ENCODE measurements at regions not wholly inside any gene's neighbourhood (a gene's known extent, or its start where the extent isn't known, plus 50 kb on each side); places are given as distances from the start of the nearest gene placed in this dataset.

DNA sequence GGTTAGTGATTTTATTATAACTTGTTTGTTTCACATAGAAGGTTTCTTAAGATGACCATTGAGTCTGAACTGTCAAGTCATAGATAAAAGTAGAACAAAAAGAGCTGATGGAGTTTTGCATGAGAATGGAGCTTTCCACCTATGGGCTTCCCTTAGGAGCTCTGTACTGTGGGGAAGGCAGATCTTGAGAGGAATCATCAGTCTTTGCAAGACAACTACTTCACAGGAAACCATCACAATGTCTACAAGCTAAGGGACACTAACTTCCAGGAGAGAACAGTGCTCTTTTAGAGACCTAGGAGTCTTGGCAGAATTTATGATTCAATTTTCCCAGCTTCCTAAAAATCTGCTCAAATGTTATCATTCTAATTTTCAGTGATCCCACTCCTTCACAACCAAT is 78.2 kb downstream of the FBXO5 start:
- Histone ChIP-seq H4K20me1 (ENCODE audit: insufficient read depth, low read length) (no peaks in the 10 kb centered on the region), H3K9me2 (ENCODE audit: low read depth, low read length) (no peaks in the 10 kb centered on the region), H3K9ac (ENCODE audit: low read length) (no peak overlapping the region), H3K4me3 (ENCODE audit: low read depth, low read length, poor library complexity, severe bottlenecking) (no peak overlapping the region), H3K79me2 (ENCODE audit: insufficient read depth, low read length) (no peaks in the 10 kb centered on the region), H2AFZ (ENCODE audit: low read length) (no peak overlapping the region), H3K36me3 (ENCODE audit: insufficient read depth, low read length) (no peaks in the 10 kb centered on the region), H3K4me2 (ENCODE audit: low read length) (no peak overlapping the region), H3K27ac (ENCODE audit: low read depth, low read length, poor library complexity, severe bottlenecking) (no peak overlapping the region), H3K27me3 (ENCODE audit: insufficient read depth, low read length) (no peaks in the 10 kb centered on the region), H3F3A (ENCODE audit: insufficient read depth, low read length) (no peaks in the 10 kb centered on the region), H3K9me3 (ENCODE audit: low read length) (no peaks in the 10 kb centered on the region), H3K4me1 (ENCODE audit: insufficient read depth, low read length, severe bottlenecking) (no peaks in the 10 kb centered on the region)
- TF ChIP-seq, protein P1, sequence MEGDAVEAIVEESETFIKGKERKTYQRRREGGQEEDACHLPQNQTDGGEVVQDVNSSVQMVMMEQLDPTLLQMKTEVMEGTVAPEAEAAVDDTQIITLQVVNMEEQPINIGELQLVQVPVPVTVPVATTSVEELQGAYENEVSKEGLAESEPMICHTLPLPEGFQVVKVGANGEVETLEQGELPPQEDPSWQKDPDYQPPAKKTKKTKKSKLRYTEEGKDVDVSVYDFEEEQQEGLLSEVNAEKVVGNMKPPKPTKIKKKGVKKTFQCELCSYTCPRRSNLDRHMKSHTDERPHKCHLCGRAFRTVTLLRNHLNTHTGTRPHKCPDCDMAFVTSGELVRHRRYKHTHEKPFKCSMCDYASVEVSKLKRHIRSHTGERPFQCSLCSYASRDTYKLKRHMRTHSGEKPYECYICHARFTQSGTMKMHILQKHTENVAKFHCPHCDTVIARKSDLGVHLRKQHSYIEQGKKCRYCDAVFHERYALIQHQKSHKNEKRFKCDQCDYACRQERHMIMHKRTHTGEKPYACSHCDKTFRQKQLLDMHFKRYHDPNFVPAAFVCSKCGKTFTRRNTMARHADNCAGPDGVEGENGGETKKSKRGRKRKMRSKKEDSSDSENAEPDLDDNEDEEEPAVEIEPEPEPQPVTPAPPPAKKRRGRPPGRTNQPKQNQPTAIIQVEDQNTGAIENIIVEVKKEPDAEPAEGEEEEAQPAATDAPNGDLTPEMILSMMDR (IDR thresholded peaks at IDR 0.05; ENCODE audit: low read length), result no peak
- TF ChIP-seq EZH2 (IDR thresholded peaks at IDR 0.05; ENCODE audit: borderline replicate concordance, low read length), result no peak

DNA sequence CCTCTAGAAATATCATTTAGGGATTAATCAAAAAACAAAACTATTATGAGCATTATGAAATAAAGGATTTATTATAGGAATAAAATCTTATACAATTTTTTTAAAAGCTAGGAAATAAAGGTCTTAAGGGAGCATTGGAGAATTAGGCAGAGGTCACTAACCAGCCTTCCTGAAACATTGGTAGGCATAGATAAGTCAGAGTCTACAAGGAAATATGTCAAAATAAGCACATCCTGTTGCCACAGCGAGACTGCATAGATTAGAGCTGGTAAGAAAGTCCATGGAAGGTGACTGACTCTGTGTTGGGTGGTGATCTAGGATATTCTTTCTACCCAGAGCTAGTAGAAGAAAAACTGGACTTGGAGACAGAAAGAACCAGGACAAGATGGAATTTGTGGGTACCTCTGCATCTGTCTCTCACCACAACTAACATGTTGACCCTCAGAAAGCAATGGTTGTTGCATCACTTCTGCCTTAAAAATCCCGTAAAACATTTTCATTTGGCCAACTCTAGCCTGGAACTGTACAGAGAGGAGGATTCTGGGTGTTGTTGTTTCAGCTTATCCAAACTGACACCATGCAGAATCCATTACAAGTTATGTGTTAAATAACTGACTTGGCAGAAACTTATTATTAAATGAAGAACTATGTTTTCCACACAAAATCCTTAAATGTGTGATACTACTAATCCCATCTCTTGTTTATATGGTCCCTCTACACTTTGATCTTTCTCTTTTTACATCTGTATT is 77.1 kb downstream of the FBXO5 start:
- Histone ChIP-seq H3K79me2 (ENCODE audit: insufficient read depth, low read length) (no peaks in the 10 kb centered on the region), H3F3A (ENCODE audit: insufficient read depth, low read length) (no peaks in the 10 kb centered on the region), H3K9ac (ENCODE audit: low read length) (no peak overlapping the region), H3K27me3 (ENCODE audit: insufficient read depth, low read length) (no peaks in the 10 kb centered on the region), H4K20me1 (ENCODE audit: insufficient read depth, low read length) (no peaks in the 10 kb centered on the region), H3K4me2 (ENCODE audit: low read length) (no peak overlapping the region), H3K4me3 (ENCODE audit: low read depth, low read length, poor library complexity, severe bottlenecking) (no peak overlapping the region), H2AFZ (ENCODE audit: low read length) (no peak overlapping the region), H3K9me3 (ENCODE audit: low read length) (no peaks in the 10 kb centered on the region), H3K27ac (ENCODE audit: low read depth, low read length, poor library complexity, severe bottlenecking) (no peak overlapping the region), H3K9me2 (ENCODE audit: low read depth, low read length) (no peaks in the 10 kb centered on the region), H3K36me3 (ENCODE audit: insufficient read depth, low read length) (no peaks in the 10 kb centered on the region), H3K4me1 (ENCODE audit: insufficient read depth, low read length, severe bottlenecking) (no peaks in the 10 kb centered on the region)
- TF ChIP-seq, protein P1 (IDR thresholded peaks at IDR 0.05; ENCODE audit: low read length), result no peak
- TF ChIP-seq EZH2 (IDR thresholded peaks at IDR 0.05; ENCODE audit: borderline replicate concordance, low read length), result no peak

DNA sequence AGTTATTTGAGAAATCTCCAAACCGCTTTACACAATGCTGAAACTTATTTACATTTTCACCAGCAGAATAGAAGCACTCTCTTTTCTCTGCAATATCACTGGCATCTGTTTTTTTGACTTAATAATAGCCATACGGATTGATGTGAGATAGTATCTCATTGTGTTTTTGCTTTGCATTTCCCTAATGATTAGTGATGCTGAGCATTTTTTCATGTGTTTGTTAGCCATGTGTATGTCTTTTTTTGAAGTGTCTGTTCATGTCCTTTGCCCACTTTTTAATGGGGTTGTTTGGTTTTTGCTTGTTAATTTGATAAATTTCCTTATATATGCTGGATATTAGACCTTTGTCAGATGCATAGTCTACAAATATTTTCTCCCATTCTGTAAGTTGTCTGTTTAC is 73.6 kb downstream of the FBXO5 start:
- Histone ChIP-seq H3K4me2 (ENCODE audit: low read length) (no peak overlapping the region), H3K4me3 (ENCODE audit: low read depth, low read length, poor library complexity, severe bottlenecking) (no peak overlapping the region), H3K9ac (ENCODE audit: low read length) (no peak overlapping the region), H4K20me1 (ENCODE audit: insufficient read depth, low read length) (no peaks in the 10 kb centered on the region), H3K9me3 (ENCODE audit: low read length) (no peaks in the 10 kb centered on the region), H3K4me1 (ENCODE audit: insufficient read depth, low read length, severe bottlenecking) (no peaks in the 10 kb centered on the region), H3K9me2 (ENCODE audit: low read depth, low read length) (no peaks in the 10 kb centered on the region), H3K27ac (ENCODE audit: low read depth, low read length, poor library complexity, severe bottlenecking) (no peak overlapping the region), H3F3A (ENCODE audit: insufficient read depth, low read length) (no peaks in the 10 kb centered on the region), H3K27me3 (ENCODE audit: insufficient read depth, low read length) (no peaks in the 10 kb centered on the region), H3K79me2 (ENCODE audit: insufficient read depth, low read length) (no peaks in the 10 kb centered on the region), H3K36me3 (ENCODE audit: insufficient read depth, low read length) (no peaks in the 10 kb centered on the region), H2AFZ (ENCODE audit: low read length) (no peak overlapping the region)
- TF ChIP-seq EZH2 (IDR thresholded peaks at IDR 0.05; ENCODE audit: borderline replicate concordance, low read length), result no peak
- TF ChIP-seq, protein P1 (IDR thresholded peaks at IDR 0.05; ENCODE audit: low read length), result no peak
